ENCODE measurements at regions not wholly inside any gene's neighbourhood (a gene's known extent, or its start where the extent isn't known, plus 50 kb on each side); places are given as distances from the start of the nearest gene placed in this dataset.

- Histone ChIP-seq H3K4me3 (ENCODE audit: low read depth, low read length, poor library complexity, severe bottlenecking) (no peak overlapping the region), H3K27me3 (replicated peaks; ENCODE audit: insufficient read depth, low read depth, low read length, poor library complexity) (no peaks in the 10 kb centered on the region), H3K9me3 (ENCODE audit: low read depth, low read length, poor library complexity, severe bottlenecking) (no peaks in the 10 kb centered on the region), H3K4me1 (ENCODE audit: insufficient read depth, low read length, poor library complexity, severe bottlenecking) (no peaks in the 10 kb centered on the region), H3K27ac (ENCODE audit: low read depth, low read length, poor library complexity, severe bottlenecking) (no peak overlapping the region), H3K36me3 (ENCODE audit: insufficient read depth, low read length, poor library complexity, severe bottlenecking) (no peaks in the 10 kb centered on the region)
- no TSS peak for BruUV-seq (replicated peaks)
- DNase-seq (ENCODE audit: low spot score): no peak
- intact Hi-C loops (cut with micrococcal nuclease; ENCODE audit: unreplicated experiment): no loop called here
- POLR2A ChIA-PET (ENCODE audit: low non-redundant PET): no interaction called here
- no peak for TF ChIP-seq CTCF (conservative IDR thresholded peaks at IDR 0.05; ENCODE audit: low read depth, low read length)
- TF ChIP-seq EZH2 (IDR thresholded peaks at IDR 0.05; ENCODE audit: borderline replicate concordance, low read depth, low read length, poor library complexity, severe bottlenecking): no peak
- CTCF ChIA-PET: no interaction called here
These were observed 157.4 kb downstream of the ARL4C start for GRCh38 chr2:234339501-234339900.

GRCh38 chr2:234339011-234339410, 157.9 kb downstream of the ARL4C start:
- Histone ChIP-seq H3K27ac (ENCODE audit: low read depth, low read length, poor library complexity, severe bottlenecking) (no peak overlapping the region), H3K4me1 (ENCODE audit: insufficient read depth, low read length, poor library complexity, severe bottlenecking) (no peaks in the 10 kb centered on the region), H3K9me3 (ENCODE audit: low read depth, low read length, poor library complexity, severe bottlenecking) (no peaks in the 10 kb centered on the region), H3K27me3 (replicated peaks; ENCODE audit: insufficient read depth, low read depth, low read length, poor library complexity) (no peaks in the 10 kb centered on the region), H3K4me3 (ENCODE audit: low read depth, low read length, poor library complexity, severe bottlenecking) (no peak overlapping the region), H3K36me3 (ENCODE audit: insufficient read depth, low read length, poor library complexity, severe bottlenecking) (no peaks in the 10 kb centered on the region)
- intact Hi-C loops (cut with micrococcal nuclease; ENCODE audit: unreplicated experiment): no loop called here
- no peak for DNase-seq (ENCODE audit: low spot score)
- no peak for TF ChIP-seq EZH2 (IDR thresholded peaks at IDR 0.05; ENCODE audit: borderline replicate concordance, low read depth, low read length, poor library complexity, severe bottlenecking)
- TF ChIP-seq CTCF (conservative IDR thresholded peaks at IDR 0.05; ENCODE audit: low read depth, low read length): no peak
- ChIA-PET POLR2A (ENCODE audit: low non-redundant PET) (no interaction called here), CTCF (no interaction called here)
- no TSS peak for BruUV-seq (replicated peaks)

GRCh38 chr2:234335661-234336228, 161.1 kb downstream of the ARL4C start:
- intact Hi-C loops (cut with micrococcal nuclease; ENCODE audit: unreplicated experiment): no loop called here
- Histone ChIP-seq H3K27ac (ENCODE audit: low read depth, low read length, poor library complexity, severe bottlenecking) (no peak overlapping the region), H3K4me3 (ENCODE audit: low read depth, low read length, poor library complexity, severe bottlenecking) (no peak overlapping the region), H3K36me3 (ENCODE audit: insufficient read depth, low read length, poor library complexity, severe bottlenecking) (no peaks in the 10 kb centered on the region), H3K9me3 (ENCODE audit: low read depth, low read length, poor library complexity, severe bottlenecking) (no peaks in the 10 kb centered on the region), H3K27me3 (replicated peaks; ENCODE audit: insufficient read depth, low read depth, low read length, poor library complexity) (peaks cover 4% of the 10 kb centered on the region), H3K4me1 (ENCODE audit: insufficient read depth, low read length, poor library complexity, severe bottlenecking) (no peaks in the 10 kb centered on the region)
- TF ChIP-seq EZH2 (IDR thresholded peaks at IDR 0.05; ENCODE audit: borderline replicate concordance, low read depth, low read length, poor library complexity, severe bottlenecking): no peak
- no peak for TF ChIP-seq CTCF (conservative IDR thresholded peaks at IDR 0.05; ENCODE audit: low read depth, low read length)
- ChIA-PET POLR2A (ENCODE audit: low non-redundant PET) (no interaction called here), CTCF (interaction anchor here (0.6 kb wide), 1 partner anchor 670 kb away, joined by 4 read pairs; no protein-coding TSS in a partner anchor)
- BruUV-seq (replicated peaks): no TSS peak
- DNase-seq (ENCODE audit: low spot score): no peak
